Ishikawa (cell line): ENCODE measurements at regions not wholly inside any gene's neighbourhood (a gene's known extent, or its start where the extent isn't known, plus 50 kb on each side); places are given as distances from the start of the nearest gene placed in this dataset.

ENCODE experiments used
- CEBPB ChIP-seq: IDR thresholded peaks from 2 replicates; pipeline ENCODE4 v1.6.1; 2012
- CREB1 ChIP-seq: IDR thresholded peaks from 2 replicates; pipeline ENCODE4 v1.6.1; 2012; ENCODE audit warnings: low read depth
- EGR1 ChIP-seq: IDR thresholded peaks from 2 replicates; pipeline ENCODE4 v1.6.1; 2012
- EP300 ChIP-seq: IDR thresholded peaks from 2 replicates; pipeline ENCODE4 v1.6.1; 2012; ENCODE audit warnings: borderline replicate concordance
- FOXM1 ChIP-seq: IDR thresholded peaks from 2 replicates; pipeline ENCODE4 v1.6.1; 2012; ENCODE audit warnings: low read depth, borderline replicate concordance
- NFIC ChIP-seq: IDR thresholded peaks from 2 replicates; pipeline ENCODE4 v1.6.1; 2012
- RAD21 ChIP-seq: IDR thresholded peaks from 2 replicates; pipeline ENCODE4 v1.6.1; 2012; ENCODE audit warnings: low read depth
- TAF1 ChIP-seq: IDR thresholded peaks from 2 replicates; pipeline ENCODE4 v1.6.1; 2012; ENCODE audit warnings: low read depth, mild to moderate bottlenecking
- TCF12 ChIP-seq: IDR thresholded peaks from 2 replicates; pipeline ENCODE4 v1.6.1; 2012; ENCODE audit warnings: low read depth
- TEAD4 ChIP-seq: IDR thresholded peaks from 2 replicates; pipeline ENCODE4 v1.6.1; 2012
- YY1 ChIP-seq: IDR thresholded peaks from 2 replicates; pipeline ENCODE4 v1.6.1; 2012; ENCODE audit warnings: low read depth
- ZBTB7A ChIP-seq: IDR thresholded peaks from 2 replicates; pipeline ENCODE4 v1.6.1; 2012; ENCODE audit warnings: low read depth
- TF ChIP-seq, protein P1 (sequence below): IDR thresholded peaks from 2 replicates; pipeline ENCODE4 v1.6.1; 2012
- TF ChIP-seq, protein P2 (sequence below): IDR thresholded peaks from 2 replicates; pipeline ENCODE4 v1.6.1; 2012
- TF ChIP-seq, protein P3 (sequence below): IDR thresholded peaks from 2 replicates; pipeline ENCODE4 v1.6.1; 2012; ENCODE audit warnings: low read depth, mild to moderate bottlenecking

DNA sequence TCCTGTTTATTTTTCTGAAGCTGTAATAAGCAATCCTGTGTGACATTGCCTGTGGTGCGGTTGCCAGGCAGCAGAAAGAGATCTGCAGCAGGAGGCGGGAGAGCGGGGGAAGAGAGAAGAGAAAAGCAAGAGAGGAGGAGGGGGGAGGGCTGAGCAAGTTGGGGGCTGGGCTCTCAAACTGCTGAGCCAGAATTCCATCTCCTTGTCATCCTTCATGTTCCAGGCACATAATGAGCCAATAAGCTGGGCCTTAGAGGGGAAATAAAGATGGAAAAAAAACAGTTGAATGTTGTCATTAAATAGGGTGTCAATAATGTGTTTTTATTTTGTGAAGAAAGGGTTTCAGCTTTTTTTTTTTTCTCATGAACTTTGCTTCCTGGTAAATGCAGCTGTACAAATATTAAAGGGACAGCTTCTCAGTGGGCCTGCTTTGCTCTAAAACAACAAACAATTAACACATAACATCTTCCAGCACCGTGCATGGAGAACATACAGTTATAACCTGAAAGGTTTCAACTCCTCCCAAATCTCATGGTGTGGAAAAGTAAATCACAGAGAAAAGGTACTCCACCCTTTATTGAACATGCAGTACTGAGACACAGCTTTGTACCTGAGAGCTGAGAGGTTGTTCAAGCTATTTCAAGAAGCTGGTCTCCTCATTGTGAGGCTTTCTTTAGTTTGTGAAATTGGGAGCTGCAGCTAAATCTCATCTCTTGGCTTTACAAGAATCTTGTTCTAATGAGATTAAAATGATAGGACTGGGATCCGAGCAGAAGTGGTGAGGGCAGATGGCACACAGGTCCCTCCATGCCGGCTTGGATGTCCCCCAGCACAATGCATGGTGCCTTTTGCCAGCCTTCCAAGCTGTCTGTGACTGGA, 451.1 kb upstream of the KCNMB2 start:
- TF ChIP-seq, protein P1, sequence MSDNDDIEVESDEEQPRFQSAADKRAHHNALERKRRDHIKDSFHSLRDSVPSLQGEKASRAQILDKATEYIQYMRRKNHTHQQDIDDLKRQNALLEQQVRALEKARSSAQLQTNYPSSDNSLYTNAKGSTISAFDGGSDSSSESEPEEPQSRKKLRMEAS = no peak
- TF ChIP-seq CREB1 = no peak
- TF ChIP-seq EP300 = no peak
- no peak for TF ChIP-seq RAD21
- no peak for TF ChIP-seq TAF1
- no peak for TF ChIP-seq YY1
- TF ChIP-seq CEBPB = no peak
- no peak for TF ChIP-seq ZBTB7A

DNA sequence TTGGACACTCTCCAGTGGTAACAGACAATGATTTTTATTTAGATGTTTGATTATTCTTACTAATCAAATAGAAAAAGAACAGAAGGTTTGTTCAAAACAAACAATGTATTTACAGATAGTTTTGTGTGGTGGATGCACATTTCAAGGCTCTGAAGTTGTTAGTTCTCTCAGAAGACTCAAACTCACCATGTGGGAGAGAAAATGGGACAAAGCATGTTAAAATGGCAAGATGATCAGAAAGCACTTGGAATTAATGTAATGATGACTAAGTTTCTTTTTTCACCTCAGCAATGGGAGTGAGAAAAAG, 450.5 kb upstream of the KCNMB2 start:
- TF ChIP-seq TCF12 (no peak), ZBTB7A (no peak), TEAD4 (no peak), CREB1 (no peak), EP300 (no peak), FOXM1 (no peak), YY1 (no peak), RAD21 (no peak), EGR1 (no peak), CEBPB (no peak), NFIC (no peak), TAF1 (no peak)
- TF ChIP-seq, protein P2, sequence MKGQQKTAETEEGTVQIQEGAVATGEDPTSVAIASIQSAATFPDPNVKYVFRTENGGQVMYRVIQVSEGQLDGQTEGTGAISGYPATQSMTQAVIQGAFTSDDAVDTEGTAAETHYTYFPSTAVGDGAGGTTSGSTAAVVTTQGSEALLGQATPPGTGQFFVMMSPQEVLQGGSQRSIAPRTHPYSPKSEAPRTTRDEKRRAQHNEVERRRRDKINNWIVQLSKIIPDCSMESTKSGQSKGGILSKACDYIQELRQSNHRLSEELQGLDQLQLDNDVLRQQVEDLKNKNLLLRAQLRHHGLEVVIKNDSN = no peak
- TF ChIP-seq, protein P1 = no peak
- TF ChIP-seq, protein P3, sequence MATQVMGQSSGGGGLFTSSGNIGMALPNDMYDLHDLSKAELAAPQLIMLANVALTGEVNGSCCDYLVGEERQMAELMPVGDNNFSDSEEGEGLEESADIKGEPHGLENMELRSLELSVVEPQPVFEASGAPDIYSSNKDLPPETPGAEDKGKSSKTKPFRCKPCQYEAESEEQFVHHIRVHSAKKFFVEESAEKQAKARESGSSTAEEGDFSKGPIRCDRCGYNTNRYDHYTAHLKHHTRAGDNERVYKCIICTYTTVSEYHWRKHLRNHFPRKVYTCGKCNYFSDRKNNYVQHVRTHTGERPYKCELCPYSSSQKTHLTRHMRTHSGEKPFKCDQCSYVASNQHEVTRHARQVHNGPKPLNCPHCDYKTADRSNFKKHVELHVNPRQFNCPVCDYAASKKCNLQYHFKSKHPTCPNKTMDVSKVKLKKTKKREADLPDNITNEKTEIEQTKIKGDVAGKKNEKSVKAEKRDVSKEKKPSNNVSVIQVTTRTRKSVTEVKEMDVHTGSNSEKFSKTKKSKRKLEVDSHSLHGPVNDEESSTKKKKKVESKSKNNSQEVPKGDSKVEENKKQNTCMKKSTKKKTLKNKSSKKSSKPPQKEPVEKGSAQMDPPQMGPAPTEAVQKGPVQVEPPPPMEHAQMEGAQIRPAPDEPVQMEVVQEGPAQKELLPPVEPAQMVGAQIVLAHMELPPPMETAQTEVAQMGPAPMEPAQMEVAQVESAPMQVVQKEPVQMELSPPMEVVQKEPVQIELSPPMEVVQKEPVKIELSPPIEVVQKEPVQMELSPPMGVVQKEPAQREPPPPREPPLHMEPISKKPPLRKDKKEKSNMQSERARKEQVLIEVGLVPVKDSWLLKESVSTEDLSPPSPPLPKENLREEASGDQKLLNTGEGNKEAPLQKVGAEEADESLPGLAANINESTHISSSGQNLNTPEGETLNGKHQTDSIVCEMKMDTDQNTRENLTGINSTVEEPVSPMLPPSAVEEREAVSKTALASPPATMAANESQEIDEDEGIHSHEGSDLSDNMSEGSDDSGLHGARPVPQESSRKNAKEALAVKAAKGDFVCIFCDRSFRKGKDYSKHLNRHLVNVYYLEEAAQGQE = no peak

DNA sequence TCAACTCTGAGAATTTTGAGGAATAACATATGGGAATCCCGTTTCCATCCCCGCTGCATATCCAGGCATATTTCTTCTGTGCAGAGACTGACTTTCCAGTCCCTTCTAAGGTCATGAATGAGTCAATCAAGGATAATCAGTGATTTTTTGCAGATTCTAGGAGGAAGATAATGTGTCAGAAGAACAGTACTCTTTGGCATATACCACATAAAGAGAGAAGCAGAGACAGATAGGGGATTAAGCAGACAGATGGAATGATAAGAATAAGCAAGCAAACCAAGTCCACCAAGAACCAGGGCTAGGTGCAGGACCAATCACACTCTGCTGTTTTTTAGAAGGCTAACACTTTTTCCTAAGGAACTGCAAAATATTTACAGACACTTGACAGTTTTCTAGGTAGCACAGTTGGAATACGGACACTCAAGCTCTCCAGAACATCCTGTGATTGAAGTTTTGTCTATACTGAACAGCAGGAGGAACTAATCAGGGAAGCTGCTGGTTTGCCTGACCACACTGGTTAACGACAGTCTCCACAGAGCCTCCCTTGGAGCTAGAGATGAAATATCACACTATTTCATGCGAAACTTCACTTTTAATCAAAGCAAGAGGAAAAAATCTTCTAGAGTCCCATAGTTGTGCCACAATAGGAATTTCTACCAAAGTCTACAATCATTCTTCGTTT, 450.0 kb upstream of the KCNMB2 start:
- TF ChIP-seq YY1 = no peak
- TF ChIP-seq NFIC = no peak
- TF ChIP-seq, protein P1 = no peak
- no peak for TF ChIP-seq RAD21
- no peak for TF ChIP-seq TAF1
- TF ChIP-seq EP300 = no peak
- no peak for TF ChIP-seq TCF12
- no peak for TF ChIP-seq FOXM1
- TF ChIP-seq CEBPB = no peak
- TF ChIP-seq TEAD4 = no peak
- TF ChIP-seq CREB1 = no peak
- TF ChIP-seq ZBTB7A = no peak
- no peak for TF ChIP-seq EGR1
- TF ChIP-seq, protein P2 = no peak
- TF ChIP-seq, protein P3 = no peak

GRCh38 chr3:178087376-178087775, 448.9 kb upstream of the KCNMB2 start:
- no peak for TF ChIP-seq RAD21
- no peak for TF ChIP-seq ZBTB7A
- no peak for TF ChIP-seq NFIC

DNA sequence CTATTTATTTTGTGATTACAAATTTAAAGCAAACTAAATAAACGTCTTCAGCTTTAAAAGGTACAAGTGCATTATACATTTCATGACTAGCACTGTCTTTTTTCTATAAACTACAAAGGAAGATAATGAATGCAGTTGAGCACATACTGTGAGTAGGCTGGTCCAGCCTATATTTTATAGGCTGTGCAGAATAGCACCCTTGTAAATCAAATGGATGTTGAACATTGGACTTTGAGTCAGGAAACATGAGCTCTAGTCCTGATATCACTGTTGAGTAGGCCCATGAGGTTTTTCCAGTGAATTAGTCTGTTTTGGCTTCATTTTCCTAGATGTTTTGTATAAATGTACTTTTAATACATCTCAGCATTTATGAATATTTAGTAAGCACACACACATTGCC, 447.3 kb upstream of the KCNMB2 start:
- TF ChIP-seq EP300 (no peak), FOXM1 (no peak), CREB1 (no peak), ZBTB7A (no peak), TEAD4 (no peak), TAF1 (no peak), RAD21 (no peak), NFIC (no peak), YY1 (no peak), TCF12 (no peak), CEBPB (no peak), EGR1 (no peak)
- TF ChIP-seq, protein P1 = no peak
- TF ChIP-seq, protein P3 = no peak
- TF ChIP-seq, protein P2 = no peak
